Limb (tissue), 2 donors: ENCODE measurements at regions not wholly inside any gene's neighbourhood (a gene's known extent, or its start where the extent isn't known, plus 50 kb on each side); places are given as distances from the start of the nearest gene placed in this dataset.
"Not testable (repeated sequence)": the region's sequence is repeated elsewhere in the genome, so short reads cannot be mapped to it uniquely, and the experiment has no call there.

ENCODE experiments used
- DNase-seq, 2 donors: peaks; one replicate each; pipeline ENCODE4 v3.0.0-alpha.2; 2016; ENCODE audit errors: extremely low spot score in 2 of 2

DNA sequence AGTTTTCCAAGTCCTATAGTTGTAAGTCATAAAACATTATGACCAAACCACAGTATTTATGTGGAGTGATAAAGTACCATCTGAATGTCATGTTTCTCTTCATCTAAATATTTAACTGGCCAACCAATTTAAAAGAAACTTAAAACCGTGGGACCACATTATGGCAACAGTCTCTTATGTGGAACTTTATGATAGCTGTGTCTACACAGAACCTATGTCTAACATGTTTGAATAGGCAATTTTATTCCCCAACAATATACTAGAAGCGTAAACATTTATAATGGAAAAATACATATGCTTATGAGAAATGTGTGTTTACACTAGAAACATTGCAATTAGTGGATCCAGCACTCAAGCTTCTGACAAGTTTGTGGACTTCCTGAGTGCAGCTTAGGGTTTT is 680.7 kb downstream of the REEP3 start:
- DNase-seq: no peak

DNA sequence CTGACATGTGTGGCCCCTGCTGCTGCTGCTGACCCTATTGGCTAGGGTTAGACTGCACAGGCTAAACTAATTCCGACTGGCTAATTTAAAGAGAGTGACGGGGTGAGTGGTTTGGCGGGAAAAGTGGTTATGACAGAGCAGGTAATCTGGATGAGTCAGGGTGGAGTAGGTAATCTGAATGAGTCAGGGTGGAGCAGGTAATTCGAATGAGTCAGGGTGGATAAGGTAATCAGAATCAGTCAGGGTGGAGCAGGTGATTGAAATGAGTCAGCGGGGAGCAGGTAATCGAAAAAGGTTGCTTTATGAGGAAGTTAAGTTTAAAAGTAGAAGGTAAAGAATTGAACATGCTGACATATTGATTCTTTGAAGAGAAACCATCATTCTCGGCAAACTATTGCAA is 683.3 kb downstream of the REEP3 start:
- DNase-seq: not testable (repeated sequence)

DNA sequence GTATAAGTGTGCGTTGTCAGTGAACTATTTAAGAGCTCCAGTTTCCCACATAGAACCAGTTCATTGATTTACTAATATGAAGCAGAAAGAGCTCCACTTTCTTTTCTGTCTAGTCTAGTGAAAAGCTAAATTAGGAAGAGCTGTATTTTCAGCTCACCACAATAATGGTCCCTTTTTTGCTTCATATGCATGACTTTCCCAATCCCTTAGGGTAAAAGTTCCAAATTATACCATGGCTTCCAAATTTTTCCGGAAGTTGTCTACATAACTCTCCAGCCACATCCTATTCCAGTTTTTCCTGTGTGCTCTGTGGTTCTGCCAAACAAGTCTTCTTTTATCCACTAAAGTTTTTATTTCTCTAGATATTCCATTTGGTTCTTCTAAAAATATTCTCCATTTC is 685.2 kb downstream of the REEP3 start:
- DNase-seq: no peak

DNA sequence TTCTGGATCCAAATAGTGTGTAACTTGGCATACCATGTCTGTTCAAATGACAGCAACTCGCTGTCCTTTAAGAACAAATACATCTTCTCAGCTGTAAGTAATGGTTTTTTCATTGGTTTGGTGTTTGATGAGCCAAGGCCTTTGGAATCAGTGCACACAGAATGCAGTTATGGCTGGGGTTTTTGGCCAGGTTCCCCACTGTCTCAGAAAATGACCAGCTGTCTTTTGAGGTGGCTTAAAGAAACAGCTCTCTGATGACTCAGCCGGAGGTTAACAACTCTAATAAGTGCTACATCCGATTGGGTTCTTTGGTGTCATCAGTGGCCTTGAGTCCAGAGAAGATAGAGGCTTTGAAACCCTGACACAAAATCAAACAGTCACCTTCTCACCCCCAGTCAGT is 688.4 kb downstream of the REEP3 start:
- no peak for DNase-seq

DNA sequence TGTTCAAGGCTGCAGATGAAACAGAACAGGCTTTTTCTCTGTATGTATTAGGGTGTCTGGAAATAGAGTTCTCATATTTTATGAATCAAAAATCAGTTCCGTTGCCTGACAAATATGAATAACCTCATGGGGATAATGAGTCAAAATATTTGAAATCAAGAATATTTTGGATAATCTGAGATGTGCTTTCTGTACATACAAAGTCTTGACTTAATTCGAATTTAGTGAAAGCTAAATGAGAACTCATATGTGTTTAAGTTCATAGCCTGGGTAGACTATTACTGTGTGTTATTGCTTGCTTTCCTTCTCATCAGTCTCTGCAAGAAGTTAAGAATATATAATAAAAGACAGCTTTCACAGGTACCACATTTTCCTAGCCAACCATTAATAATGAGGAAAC is 689.0 kb downstream of the REEP3 start:
- no peak for DNase-seq

DNA sequence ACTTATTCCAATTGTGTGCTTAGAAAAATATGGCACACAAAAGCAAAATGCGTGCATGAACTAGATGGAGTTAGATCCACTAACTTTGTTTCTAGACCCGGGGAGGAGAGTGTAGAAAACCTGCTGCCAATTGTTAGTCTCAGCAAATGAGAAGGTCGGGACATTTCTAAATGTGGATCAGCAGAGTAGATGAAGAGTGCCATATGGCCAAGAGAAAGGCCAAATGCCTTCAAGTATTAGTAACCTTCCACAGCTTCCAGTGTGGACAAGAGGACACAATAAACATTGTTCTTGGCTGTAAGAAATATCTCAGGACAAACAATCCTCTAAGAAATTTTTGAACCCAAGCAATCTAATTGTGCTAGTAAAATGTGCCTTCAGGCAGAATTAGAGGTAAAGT is 690.3 kb downstream of the REEP3 start:
- DNase-seq: no peak

DNA sequence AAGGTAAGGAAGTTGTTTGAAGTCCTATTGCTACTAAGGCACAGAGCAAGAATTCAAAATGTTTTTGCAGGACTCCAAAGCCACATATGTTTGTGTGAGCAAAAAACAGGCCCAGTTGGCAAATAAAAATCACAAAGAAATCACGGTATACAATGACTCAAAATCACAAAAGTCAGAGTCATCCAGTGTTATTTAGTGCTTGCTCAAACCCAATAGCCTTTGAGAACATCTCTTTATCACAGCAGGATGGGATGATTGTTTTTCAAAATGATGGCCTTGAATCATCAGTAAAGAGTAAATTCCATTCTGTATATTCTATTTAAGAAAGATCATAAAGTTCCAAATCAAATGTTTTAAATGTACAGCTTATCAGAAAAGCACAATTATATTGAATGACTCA is 693.9 kb downstream of the REEP3 start:
- no peak for DNase-seq

DNA sequence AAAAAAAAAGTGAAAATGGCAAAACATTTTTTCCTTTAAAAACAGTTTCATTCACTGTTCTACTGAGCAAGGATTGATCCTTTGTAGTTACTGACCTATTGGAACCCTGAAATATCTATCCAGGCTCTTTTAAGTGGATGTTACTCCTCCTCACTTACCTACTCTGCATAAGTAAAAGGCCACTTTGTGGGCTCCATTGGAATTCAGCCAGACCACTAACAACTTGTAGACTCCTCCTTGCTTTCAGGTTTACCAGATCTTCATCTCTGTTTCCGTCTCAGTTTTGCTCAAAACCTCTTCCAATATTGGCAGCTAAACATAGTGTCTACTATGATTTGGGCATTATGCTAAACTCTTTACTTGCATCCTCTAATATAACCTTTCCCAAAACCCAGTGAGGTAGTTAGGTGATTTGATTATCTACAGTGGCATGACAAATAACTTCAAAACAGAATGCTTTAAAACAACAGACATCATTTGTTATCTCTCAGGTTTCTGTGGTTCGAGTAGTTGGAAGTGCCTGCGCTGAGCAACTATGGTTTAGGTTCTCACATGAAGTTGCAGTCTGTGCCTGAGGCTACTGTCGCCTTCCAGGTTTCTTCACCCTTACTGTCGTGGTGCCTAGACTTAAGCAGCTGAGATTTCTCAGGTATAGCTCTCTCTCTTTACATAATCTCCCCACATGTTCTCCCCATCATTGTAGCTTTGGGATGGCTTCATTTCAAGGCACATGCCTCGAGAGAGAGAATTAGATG is 698.2 kb downstream of the REEP3 start:
- no peak for DNase-seq

DNA sequence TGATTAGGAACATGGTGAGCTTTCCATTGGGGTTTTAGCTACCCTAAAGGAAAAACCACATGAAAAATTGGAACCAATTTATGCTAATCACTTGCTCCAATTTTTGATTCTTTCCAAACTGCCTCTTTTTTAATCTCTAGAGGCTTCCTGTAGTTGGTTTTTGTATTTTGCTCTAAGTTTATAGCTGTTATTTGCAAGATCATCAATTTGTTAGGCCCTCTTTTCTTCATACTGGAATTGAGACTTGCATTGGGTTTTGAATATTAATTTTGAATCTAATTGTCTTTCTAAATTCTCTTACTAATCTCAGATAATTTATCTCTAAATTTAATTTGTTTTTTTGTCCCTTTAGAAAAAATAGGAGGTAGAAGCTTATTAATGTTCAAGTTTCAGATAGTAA is 713.3 kb downstream of the REEP3 start:
- DNase-seq: no peak

DNA sequence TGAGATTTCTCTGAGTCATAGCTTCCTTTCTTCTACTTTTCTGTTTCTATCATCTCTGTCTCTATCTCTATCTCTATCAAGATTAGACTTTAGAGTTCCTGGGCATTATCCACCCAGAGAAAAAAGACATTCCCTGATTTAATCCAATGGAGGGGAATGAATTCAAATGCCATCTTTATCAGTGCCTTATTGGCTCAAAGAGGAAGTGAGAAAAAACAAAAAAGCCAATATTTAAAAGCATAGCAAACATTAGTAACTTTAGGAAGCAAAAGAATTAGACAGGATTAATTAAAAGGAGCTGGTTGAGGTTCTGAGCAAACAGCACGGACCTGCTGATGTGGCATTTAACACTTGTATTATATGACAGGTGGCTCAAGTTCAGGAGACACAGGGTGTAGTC is 736.5 kb downstream of the REEP3 start:
- no peak for DNase-seq

DNA sequence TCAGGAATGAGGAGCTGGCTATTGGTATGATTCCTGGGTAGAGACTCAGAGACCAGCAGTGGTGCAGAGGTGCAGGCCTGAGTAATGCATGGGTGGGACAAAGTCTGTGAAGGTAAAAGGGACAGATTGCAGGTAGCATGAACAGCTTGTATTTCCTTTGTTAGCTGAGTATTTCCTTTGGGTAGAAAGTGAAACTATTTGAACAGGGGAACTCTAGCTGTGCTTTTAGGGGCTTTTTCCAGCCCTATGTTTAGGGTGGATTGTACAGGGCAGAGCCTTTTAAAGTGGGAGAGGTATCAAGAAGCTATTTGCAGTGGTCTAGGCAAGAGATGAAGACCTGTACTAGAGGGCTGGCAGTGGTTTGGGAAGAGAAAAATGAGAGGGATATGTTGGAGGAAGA is 739.9 kb downstream of the REEP3 start:
- DNase-seq: no peak

DNA sequence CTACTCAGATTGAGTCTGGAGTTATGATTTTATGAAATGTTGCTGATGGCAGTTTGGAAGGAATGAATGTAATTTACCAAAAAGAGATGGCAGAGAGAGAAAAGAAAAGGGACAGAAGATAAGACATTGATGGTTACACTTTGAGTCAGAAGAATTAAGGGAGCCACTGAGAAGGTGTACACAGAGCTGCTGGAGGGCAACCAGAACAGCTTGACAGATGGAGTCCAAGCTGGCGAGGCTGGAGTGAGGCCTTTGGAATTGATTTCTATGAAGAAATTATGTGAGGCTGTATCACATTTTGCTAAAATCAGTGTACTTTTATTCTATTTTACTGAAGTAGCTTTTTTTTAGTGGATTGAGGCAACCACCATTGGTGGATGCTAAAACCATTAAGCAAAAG is 740.5 kb downstream of the REEP3 start:
- DNase-seq: no peak

DNA sequence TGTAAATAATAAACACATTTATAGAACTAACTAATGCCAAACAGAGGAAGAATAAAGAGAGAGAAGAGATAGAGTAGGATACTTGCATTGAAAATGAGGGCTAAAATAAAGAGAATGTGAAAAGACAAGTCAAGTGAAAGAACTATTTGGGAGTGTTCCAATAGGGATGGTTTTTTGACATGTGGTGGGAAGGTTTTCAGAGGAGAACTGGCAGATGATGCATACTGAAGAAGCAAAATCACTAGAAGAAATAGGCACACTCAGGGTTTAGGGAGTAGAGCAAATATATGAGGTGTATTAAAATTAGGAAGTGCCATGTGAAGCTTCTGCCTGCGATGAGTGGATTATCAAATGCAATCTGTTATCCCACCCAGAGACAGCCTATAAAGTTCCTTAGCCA is 744.8 kb downstream of the REEP3 start:
- DNase-seq: no peak

DNA sequence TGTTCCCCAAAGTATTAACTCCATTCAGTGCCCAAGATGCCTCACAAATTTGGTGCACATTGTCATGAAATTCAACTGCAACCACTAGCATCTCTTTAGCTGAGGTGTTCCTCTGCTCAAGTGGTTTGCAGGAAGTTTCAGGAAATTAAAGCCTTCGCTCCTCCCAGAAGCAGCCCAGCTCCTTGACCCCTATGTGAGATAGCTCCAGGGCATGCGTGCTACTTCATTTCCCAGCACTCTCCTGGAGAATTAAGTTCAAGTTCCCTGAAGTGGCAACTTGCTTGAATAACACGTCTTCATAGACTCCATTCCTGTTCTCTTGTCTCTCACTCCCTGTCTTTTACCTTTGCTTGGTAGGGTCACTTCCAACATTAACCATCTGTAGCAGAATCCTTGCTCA is 750.3 kb downstream of the REEP3 start:
- DNase-seq: no peak

DNA sequence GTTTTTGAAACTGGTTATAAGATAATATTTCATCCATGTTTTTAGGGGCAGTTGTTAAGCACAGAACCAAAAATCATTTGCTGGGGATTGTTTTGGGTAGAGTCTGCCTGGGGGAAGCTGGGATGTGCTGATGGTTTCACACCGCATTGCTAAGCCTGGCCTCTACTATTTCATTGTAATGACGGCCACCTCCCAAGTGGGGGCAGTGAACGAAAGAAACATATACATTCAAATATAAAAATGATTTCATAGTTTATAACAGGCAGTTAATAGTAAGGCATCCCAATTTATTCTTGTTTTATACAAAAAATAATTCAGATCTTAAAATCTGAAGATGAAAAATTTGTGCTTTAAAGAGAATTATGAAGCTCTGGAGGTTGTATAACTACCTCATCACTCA is 750.8 kb downstream of the REEP3 start:
- DNase-seq: no peak

DNA sequence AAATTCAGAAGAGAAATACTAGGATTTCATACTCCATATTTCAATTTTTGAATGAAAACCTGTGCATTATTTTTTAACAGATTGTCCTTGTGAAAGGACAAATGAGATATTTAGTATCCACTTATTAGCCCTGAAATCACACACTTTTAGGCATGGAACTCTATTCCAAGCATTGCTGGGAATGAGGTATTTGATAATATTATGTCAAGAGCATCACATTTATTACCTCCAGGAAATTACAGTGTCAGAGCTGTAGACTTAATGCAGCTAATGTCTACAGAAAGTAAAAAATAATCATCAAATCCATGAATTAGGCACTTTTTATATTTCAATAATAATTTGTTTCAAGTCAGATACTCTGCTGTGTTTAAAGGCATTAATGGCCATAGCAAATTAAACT is 753.8 kb downstream of the REEP3 start:
- no peak for DNase-seq

DNA sequence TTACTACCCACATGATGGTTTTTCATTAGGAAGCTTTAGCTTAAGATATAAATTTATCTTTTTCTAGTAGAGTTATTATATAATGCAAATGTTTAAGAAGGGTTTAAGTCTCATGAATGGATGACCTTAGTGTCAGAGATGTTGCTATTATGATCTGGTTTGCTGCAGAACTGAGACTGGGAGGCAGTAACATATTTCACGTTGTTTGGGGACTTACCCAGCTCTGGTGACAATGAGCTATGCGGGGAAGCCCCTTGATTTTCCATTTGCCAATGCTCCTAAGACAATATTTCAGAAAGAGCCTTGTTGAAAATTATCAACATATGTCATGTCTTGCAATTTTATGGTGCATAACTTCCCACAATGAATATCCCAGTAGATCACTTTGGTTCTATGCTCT is 754.6 kb downstream of the REEP3 start:
- no peak for DNase-seq

DNA sequence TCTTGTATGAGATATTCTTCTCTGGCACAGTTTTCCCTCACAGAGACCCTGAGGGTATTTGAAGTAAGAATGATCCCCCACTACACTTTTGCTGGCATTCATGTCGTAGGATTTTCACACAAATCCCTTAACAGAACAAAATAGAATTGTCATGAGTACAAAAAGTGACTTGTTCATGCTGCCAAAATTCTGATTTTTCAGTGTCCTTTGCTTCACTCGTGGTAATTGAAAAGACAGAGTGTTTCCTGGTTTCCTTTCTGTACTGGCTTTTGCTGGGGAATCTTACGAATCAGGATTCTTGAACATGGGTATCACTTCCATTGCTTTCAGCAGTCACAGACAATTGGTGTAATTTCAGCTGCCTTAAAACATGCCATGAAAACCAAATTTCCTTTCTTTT is 756.3 kb downstream of the REEP3 start:
- DNase-seq: no peak

DNA sequence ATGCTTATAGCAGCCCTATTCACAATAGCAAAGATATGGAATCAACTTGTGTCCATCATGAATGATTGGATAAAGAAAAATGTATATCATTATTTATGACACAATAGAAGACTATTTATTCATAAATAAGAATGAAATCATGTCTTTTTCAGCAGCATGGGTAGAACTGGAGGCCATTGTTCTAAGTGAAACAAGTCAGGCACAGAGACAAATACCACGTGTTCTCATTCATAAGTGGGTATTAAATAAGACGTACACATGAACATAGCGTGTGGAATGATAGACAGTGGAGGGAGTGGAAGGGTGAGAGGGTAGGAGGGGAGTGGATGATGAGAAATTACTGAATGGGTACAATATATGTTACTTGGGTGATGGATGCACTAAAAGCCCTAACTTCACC is 762.4 kb downstream of the REEP3 start:
- DNase-seq: no peak

DNA sequence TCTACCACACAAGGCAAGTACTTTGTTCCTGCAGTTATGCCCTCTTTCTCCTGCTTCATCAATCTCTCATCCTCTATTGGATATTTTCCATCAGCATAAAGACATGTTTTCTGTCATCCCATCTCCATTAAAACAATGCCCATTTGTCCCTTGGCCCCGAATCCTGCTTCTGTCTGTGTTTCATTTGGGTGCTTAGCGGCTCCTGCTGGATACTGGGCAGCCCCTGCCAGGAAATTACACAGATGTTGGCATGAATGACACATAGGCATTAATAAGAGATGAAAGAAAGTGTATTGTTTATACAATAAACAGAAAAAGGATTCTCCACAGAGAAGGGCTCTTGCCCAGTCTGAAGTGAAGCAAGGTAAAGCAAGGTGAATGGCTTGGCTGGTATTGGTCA is 765.3 kb downstream of the REEP3 start:
- DNase-seq: no peak

DNA sequence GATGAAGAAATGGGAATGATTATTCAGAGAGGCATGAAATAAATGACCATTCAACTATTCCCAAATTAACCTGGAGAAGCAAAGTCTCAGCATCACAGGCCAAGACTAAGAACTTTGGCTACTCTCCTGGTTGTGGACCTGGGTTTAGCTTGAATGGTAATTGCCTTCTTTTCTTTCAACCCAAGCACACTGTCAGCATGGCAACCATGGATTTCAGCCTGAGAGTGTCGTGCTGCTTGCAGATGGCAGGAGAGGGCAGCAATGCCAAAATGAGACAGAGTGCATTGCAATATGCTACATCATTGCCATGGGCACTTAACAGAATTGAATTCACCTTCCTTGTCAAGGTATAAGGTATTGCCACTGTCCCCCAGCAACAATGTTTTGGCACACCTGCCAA is 767.2 kb downstream of the REEP3 start:
- no peak for DNase-seq

DNA sequence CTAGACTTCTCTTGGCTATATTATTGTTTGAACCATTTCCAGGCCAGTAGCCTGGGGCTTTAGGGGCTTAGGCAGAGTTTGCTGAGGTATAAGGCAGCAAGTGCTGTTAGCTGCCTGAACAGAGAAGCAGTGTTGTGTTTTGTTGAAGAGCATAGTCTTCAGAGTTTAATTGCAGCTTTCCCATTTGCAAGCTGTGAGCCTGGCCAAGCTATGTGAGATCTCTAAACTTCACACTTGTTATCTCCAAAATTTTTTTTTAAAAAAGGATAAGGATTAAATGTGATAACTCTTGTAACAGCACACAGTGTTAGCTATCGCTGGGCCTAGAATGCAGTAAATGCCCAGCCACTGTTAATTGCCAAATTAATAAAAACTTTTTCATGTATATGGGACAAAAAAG is 782.4 kb downstream of the REEP3 start:
- DNase-seq: no peak

DNA sequence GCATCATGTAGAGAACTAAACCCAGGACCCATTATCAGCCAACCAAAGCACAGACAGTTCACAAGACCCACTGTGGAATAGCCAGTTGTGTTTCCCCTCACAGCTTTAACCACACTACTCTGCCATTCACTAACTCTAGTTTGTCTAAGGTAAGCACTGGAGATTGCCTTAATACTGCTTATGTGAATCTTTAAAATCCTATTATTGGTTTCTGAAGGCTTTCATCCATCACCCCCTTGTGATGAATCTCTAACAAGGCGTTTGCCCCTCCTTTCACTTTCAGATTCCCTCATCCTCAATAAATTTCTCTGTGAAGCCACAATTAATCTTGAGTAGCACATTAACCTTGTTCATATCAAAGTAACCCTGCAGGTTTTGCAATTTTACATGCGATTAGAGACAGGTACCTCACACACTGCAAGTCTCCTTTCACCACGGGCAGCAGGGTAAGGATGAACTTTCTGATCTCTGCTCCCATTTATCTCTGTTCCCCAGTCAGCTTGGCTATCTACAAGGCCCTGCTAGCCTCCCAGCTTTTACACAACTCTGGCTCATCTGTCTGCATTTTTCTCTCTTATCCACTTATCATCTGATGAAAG is 785.6 kb downstream of the REEP3 start:
- no peak for DNase-seq

DNA sequence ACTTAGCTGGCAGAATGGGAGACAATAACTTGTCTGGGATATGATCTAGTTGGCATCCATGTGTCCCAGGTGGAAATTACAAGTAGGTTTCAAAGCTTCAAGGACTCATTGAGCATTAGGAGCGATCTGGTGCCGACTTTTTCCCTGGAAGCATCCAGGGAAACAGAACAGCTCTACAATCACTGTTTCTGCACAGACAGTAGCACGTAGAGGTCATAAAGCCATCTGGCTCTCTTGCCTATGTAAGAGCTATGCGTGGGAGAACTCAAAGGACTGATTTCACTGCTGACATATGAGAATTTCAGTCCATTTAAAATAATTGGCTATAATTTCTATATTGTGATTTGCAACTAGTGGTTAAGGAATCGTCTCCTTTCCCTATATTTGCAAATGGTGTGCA is 791.7 kb downstream of the REEP3 start:
- DNase-seq: no peak
